IMR-90 (cell line): ENCODE measurements at regions not wholly inside any gene's neighbourhood (a gene's known extent, or its start where the extent isn't known, plus 50 kb on each side); places are given as distances from the start of the nearest gene placed in this dataset.

Experiments used
- ATAC-seq: fragments of 200-7000 bp; cut with Tn5 transposase; 2 replicates; pipeline ENCODE4 v1.9.1; 2020; ENCODE audit warnings: low read depth, mild to moderate bottlenecking, moderate library complexity
- BruUV-seq: library from RNA; stranded (reverse); fragments of 400-500 nt; replicated peaks from 2 replicates; lab custom pipeline; 2021; lab: Mats Ljungman, UMichigan
- CTCF ChIA-PET: fragments of 300-600 bp; formaldehyde crosslinking; extraction: SDS; loops from one replicate; lab custom pipeline; 2021; ENCODE audit warnings: antibody characterized with exemption; lab: Yijun Ruan, JAX
- POLR2A ChIA-PET: fragments of 300-600 bp; sonication (Branson Sonifier 250); formaldehyde crosslinking; loops from one replicate; lab custom pipeline; 2022; ENCODE audit warnings: antibody characterized with exemption; ENCODE audit not compliant: unreplicated experiment; lab: Charles Lee
- DNase-seq: peaks from one replicate; pipeline ENCODE4 v3.0.0; 2013
- H2AFZ ChIP-seq: replicated peaks from 2 replicates; pipeline ENCODE3; 2013; ENCODE audit warnings: low read length, mild to moderate bottlenecking; ENCODE audit not compliant: poor library complexity
- H2AK5ac ChIP-seq: 2 replicates; pipeline ENCODE4 v1.6.1; 2013; ENCODE audit warnings: low read depth, low read length, inconsistent platforms
- H2AK9ac ChIP-seq: replicated peaks from 2 replicates; pipeline ENCODE3; 2013; ENCODE audit warnings: mild to moderate bottlenecking, low read depth, low read length, moderate library complexity; ENCODE audit not compliant: poor library complexity
- H2BK120ac ChIP-seq: 2 replicates; pipeline ENCODE4 v1.6.1; 2013; ENCODE audit warnings: low read depth, low read length, inconsistent platforms
- H2BK15ac ChIP-seq: 3 replicates; pipeline ENCODE4 v1.6.1; 2013; ENCODE audit warnings: low read depth, low read length, inconsistent platforms
- H2BK20ac ChIP-seq: 2 replicates; pipeline ENCODE4 v1.6.1; 2013; ENCODE audit warnings: low read depth, mild to moderate bottlenecking, inconsistent platforms, low read length, moderate library complexity
- H2BK5ac ChIP-seq: 2 replicates; pipeline ENCODE4 v1.6.1; 2013; ENCODE audit warnings: mild to moderate bottlenecking, low read depth, low read length, inconsistent platforms; ENCODE audit not compliant: poor library complexity, severe bottlenecking
- H3K14ac ChIP-seq: replicated peaks from 2 replicates; pipeline ENCODE4 v1.6.1; 2013; ENCODE audit warnings: low read depth, low read length, inconsistent platforms
- H3K18ac ChIP-seq: 2 replicates; pipeline ENCODE4 v1.6.1; 2013; ENCODE audit warnings: low read depth, low read length, control low read depth
- H3K23ac ChIP-seq: 2 replicates; pipeline ENCODE4 v1.6.1; 2013; ENCODE audit warnings: low read depth, low read length, inconsistent platforms
- H3K27ac ChIP-seq: 2 replicates; pipeline ENCODE4 v1.5.1; 2013; ENCODE audit warnings: mild to moderate bottlenecking, control low read depth, low read length; ENCODE audit not compliant: insufficient read depth
- H3K27me3 ChIP-seq: 2 replicates; pipeline ENCODE4 v1.6.1; 2013; ENCODE audit warnings: low read length; ENCODE audit not compliant: control insufficient read depth, insufficient read depth
- H3K36me3 ChIP-seq: 2 replicates; pipeline ENCODE4 v1.6.1; 2013; ENCODE audit warnings: low read length, mixed read lengths; ENCODE audit not compliant: control insufficient read depth, insufficient read depth
- H3K4ac ChIP-seq: 2 replicates; pipeline ENCODE4 v1.6.1; 2013; ENCODE audit warnings: low read depth, low read length, inconsistent platforms
- H3K4me1 ChIP-seq: 2 replicates; pipeline ENCODE4 v1.6.1; 2013; ENCODE audit warnings: low read length, mixed read lengths; ENCODE audit not compliant: control insufficient read depth, insufficient read depth
- H3K4me2 ChIP-seq: 2 replicates; pipeline ENCODE4 v1.6.1; 2013; ENCODE audit warnings: low read depth, mild to moderate bottlenecking, control low read depth, low read length, moderate library complexity
- H3K4me3 ChIP-seq: 2 replicates; pipeline ENCODE4 v1.5.1; 2013; ENCODE audit warnings: low read depth, mild to moderate bottlenecking, control low read depth, low read length, moderate library complexity; ENCODE audit not compliant: insufficient read depth
- H3K56ac ChIP-seq: 2 replicates; pipeline ENCODE4 v1.6.1; 2013; ENCODE audit warnings: low read length, inconsistent platforms; ENCODE audit not compliant: insufficient read depth; ENCODE audit errors: extremely low read depth
- H3K79me1 ChIP-seq, 2 experiments: 2 replicates each; pipeline ENCODE4 v1.6.1; 2013; ENCODE audit warnings: low read length in 2 of 2, inconsistent platforms in 1 of 2, low read depth in 1 of 2
- H3K9ac ChIP-seq: 2 replicates; pipeline ENCODE4 v1.6.1; 2013; ENCODE audit warnings: low read depth, low read length, control low read depth
- H3K9me1 ChIP-seq: 2 replicates; pipeline ENCODE4 v1.6.1; 2013; ENCODE audit warnings: low read length, inconsistent platforms; ENCODE audit not compliant: insufficient read depth
- H3K9me3 ChIP-seq: 2 replicates; pipeline ENCODE4 v1.6.1; 2013; ENCODE audit warnings: low read length; ENCODE audit not compliant: control insufficient read depth, insufficient read depth
- H4K20me1 ChIP-seq: 2 replicates; pipeline ENCODE4 v1.6.1; 2013; ENCODE audit warnings: low read length, inconsistent platforms; ENCODE audit not compliant: insufficient read depth
- H4K5ac ChIP-seq: 2 replicates; pipeline ENCODE4 v1.6.1; 2013; ENCODE audit warnings: mild to moderate bottlenecking, low read depth, low read length, control low read depth
- H4K8ac ChIP-seq, 2 experiments: 2 replicates each; pipeline ENCODE4 v1.6.1; 2013; ENCODE audit warnings: low read depth in 2 of 2, low read length in 2 of 2, control low read depth in 1 of 2, inconsistent platforms in 1 of 2
- H4K91ac ChIP-seq: 2 replicates; pipeline ENCODE4 v1.6.1; 2013; ENCODE audit warnings: low read depth, low read length, inconsistent platforms; ENCODE audit not compliant: insufficient read depth
- BHLHE40 ChIP-seq: fragments of 150-350 bp; IDR thresholded peaks from 2 replicates; pipeline ENCODE4 v1.6.1; 2016; ENCODE audit warnings: mild to moderate bottlenecking, low read depth, low read length
- CEBPB ChIP-seq: IDR thresholded peaks from 2 replicates; pipeline ENCODE4 v1.6.1; 2012; ENCODE audit warnings: low read depth, low read length, improper control_type of control experiment
- FOS ChIP-seq: fragments of 150-350 bp; IDR thresholded peaks from 2 replicates; pipeline ENCODE4 v1.6.1; 2016; ENCODE audit warnings: low read depth, low read length
- MAFK ChIP-seq: IDR thresholded peaks from 2 replicates; pipeline ENCODE4 v1.6.1; 2012; ENCODE audit warnings: low read depth, low read length, improper control_type of control experiment
- MXI1 ChIP-seq: IDR thresholded peaks from 2 replicates; pipeline ENCODE4 v1.6.1; 2012; ENCODE audit warnings: low read depth, mild to moderate bottlenecking, low read length, moderate library complexity, borderline replicate concordance
- RAD21 ChIP-seq: IDR thresholded peaks from 2 replicates; pipeline ENCODE4 v1.6.1; 2012; ENCODE audit warnings: low read length, improper control_type of control experiment
- RCOR1 ChIP-seq: IDR thresholded peaks from 2 replicates; pipeline ENCODE4 v1.6.1; 2012; ENCODE audit warnings: mild to moderate bottlenecking, low read length, improper control_type of control experiment; ENCODE audit not compliant: insufficient replicate concordance
- WGBS, 2 experiments: methylation state at CpG; one replicate each; pipeline versions ENCODE4 v1.1.5 to v1.1.7; 2013; ENCODE audit warnings: missing lambda C conversion rate in 2 of 2; ENCODE audit not compliant: insufficient read length in 1 of 2; ENCODE audit errors: extremely low coverage in 2 of 2; 5-methylcytosine and 5-hydroxymethylcytosine counted together
- dilution Hi-C: fragments of 300-500 bp; cut with HindIII; formaldehyde crosslinking; loops from one replicate; pipeline ENCODE4 v1.14.3; 2018; ENCODE audit warnings: low sequenced_read_pairs; ENCODE audit not compliant: unreplicated experiment
- in situ Hi-C: fragments of 300-500 bp; cut with MboI; formaldehyde crosslinking; loops from 3 replicates; pipeline ENCODE4 v1.14.3; 2019; ENCODE audit warnings: low sequenced_read_pairs, inconsistent platforms, mixed read lengths
- intact Hi-C: fragments of 100-400 bp; cut with micrococcal nuclease; formaldehyde crosslinking; loops from 2 replicates; pipeline ENCODE4 v1.10.0; 2022

DNA sequence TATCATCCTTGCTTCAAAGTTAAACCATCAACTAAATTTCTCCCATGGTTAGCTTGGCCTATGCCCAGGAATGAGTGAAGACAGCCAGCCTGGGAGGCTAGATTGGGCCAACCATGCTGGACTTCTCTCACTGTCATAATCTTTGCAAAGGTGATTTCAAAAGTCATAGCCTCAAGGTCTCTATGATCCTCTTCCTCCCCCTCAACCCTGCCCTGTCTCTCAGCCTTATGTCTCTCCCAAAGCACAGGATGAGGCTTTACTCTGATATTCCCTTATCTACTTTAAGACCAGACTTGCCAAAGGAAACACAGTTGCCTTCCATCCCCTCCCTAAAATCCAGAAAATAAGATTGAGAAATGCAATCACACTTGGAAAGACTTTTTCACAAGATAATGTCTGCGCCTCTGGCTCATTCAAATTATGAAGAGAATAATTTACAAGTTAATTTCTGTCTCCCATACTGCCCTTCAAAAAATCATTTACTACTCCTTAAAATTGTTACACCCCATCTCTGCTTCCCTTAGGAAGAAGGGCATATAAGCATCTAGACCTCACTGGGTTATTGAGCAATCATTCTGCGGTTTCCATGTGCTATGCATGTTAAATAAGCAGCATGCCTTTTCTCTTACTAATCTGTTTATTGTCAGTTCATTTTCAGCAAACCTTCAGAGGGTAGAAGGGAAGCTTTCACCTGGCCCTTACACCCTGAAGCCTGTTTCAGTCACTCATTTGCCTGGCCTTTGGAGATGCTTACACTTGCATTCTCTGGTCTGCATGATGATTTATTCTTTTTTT lies 113.8 kb upstream of the ANKRD55 start:
- H2AK5ac ChIP-seq = peak overlapping the region; percentile 98
- H3K4ac ChIP-seq = peak overlapping the region; percentile 97
- TF ChIP-seq CEBPB (peak; percentile 100), FOS (peak; percentile 78), BHLHE40 (peak; percentile 24; the same call in 1 of the 2 replicates), MAFK (no peak), MXI1 (no peak), RAD21 (no peak), RCOR1 (peak; percentile 26)
- peaks cover 13% of the 10 kb centered on the region for H3K9me1 ChIP-seq
- H3K79me1 ChIP-seq = no peaks in the 10 kb centered on the region
- dilution Hi-C loops (no loop called here), intact Hi-C loops (loop anchor here (5.0 to 10.0 kb wide), 2 partner anchors 65 to 488 kb away; no protein-coding TSS in a partner anchor), in situ Hi-C loops (no loop called here)
- peaks cover 18% of the 10 kb centered on the region for H3K4me1 ChIP-seq
- peak overlapping the region; percentile 76 for H3K56ac ChIP-seq
- ChIA-PET POLR2A (no interaction called here), CTCF (no interaction called here)
- WGBS, 2 experiments = no CpG with 5 or more reads among the region's 2 CpGs
- peak overlapping the region; percentile 96 for H2BK15ac ChIP-seq
- H4K20me1 ChIP-seq = no peaks in the 10 kb centered on the region
- peak overlapping the region; percentile 92 for H3K14ac ChIP-seq
- H2AFZ ChIP-seq = peak overlapping the region; percentile 24
- H4K5ac ChIP-seq = peak overlapping the region; percentile 98
- H3K9me3 ChIP-seq = no peaks in the 10 kb centered on the region
- no peaks in the 10 kb centered on the region for H3K27me3 ChIP-seq
- peak overlapping the region; percentile 86 for H3K23ac ChIP-seq
- peak overlapping the region; percentile 100 for H2BK20ac ChIP-seq
- ATAC-seq (peak; percentile 66), DNase-seq (peak; percentile 98)
- no peaks in the 10 kb centered on the region for H3K36me3 ChIP-seq
- no peak overlapping the region for H3K4me2 ChIP-seq
- peak overlapping the region; percentile 99 for H2BK120ac ChIP-seq
- no peak overlapping the region for H3K9ac ChIP-seq
- H3K18ac ChIP-seq = peak overlapping the region; percentile 99
- H4K8ac ChIP-seq = peak overlapping the region; percentile 76 to 87
- peak overlapping the region; percentile 97 for H4K91ac ChIP-seq
- H2BK5ac ChIP-seq = peak overlapping the region; percentile 93
- H3K27ac ChIP-seq = peak overlapping the region; percentile 98
- no peak overlapping the region for H3K4me3 ChIP-seq
- no peak overlapping the region for H2AK9ac ChIP-seq
- BruUV-seq = no TSS peak
